HG02642 (cell line): ENCODE measurements at regions not wholly inside any gene's neighbourhood (a gene's known extent, or its start where the extent isn't known, plus 50 kb on each side); places are given as distances from the start of the nearest gene placed in this dataset.
"Not testable (repeated sequence)": the region's sequence is repeated elsewhere in the genome, so short reads cannot be mapped to it uniquely, and the experiment has no call there.

ENCODE experiments used
- ATAC-seq: cut with Tn5 transposase; IDR thresholded peaks from one replicate; pipeline ENCODE4 v1.9.1; 2021; ENCODE audit warnings: mild to moderate bottlenecking; ENCODE audit not compliant: unreplicated experiment, poor library complexity

DNA sequence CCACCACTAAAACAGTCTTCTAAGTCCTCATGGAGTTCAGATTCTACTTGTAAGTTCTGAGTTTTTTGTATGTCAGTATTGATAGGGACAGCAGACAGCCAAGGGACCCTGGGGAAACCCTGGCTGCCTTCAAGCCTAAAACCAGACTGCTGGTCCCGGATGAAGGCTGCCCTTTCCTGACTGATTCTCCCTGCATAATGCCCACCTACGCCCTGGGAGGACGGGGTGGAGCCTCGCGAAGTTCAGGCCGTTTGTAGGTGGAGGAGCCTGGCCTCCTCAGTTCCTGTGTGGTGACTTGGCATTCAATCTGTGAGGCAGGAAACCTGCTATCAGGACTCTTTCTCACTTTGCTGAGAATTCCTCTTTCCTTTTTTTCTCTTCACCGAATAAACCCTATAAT is 120.3 kb upstream of the LGSN start:
- ATAC-seq, result no peak

DNA sequence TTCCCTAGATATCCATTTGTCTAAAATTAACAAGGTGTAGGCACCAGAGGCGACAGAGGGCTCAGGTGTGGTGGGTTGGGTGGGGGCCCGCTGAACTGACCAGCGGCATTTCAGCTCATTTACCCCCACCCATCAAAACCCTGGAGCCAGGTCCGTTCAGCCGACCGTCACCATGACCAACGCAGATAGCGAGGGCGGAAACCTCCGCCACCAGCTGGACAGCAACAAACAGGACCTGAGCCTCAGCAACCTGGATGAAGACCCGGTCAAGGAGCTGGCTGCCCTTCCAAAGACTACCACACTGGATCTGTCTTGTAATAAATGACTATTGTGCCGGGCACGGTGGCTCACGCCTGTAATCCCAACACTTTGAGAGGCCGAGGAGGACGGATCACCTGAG is 120.8 kb upstream of the LGSN start:
- ATAC-seq, result no peak

GRCh38 chr6:63441266-63441956 is 121.6 kb upstream of the LGSN start:
- ATAC-seq, result no peak

- no peak for ATAC-seq
Observed at GRCh38 chr6:63442870-63443269, 123.1 kb upstream of the LGSN start.

- ATAC-seq, result no peak
Observed at GRCh38 chr6:63444768-63445167, 125.0 kb upstream of the LGSN start.

GRCh38 chr6:63446405-63446804 is 125.9 kb upstream of the LOC128125822 start:
- ATAC-seq, result no peak

DNA sequence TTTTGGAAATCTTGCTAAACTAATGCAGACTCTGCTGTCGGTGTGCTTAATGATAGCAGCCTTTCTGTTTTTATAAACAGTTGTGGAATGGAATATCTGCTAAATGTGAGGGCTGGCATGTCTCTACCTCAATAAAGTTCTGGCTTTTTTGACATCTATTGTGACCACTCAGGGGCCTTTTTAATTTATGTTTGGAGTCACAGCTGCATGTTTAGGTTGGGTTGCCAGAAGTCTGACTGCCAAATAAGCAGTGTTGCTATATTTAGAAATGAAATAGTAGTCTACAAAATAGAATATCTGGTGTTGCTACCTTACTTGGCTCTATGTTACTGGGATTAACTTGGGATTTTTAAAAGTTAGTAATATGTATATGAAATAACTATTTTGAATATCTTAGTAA is 125.1 kb upstream of the LOC128125822 start:
- no peak for ATAC-seq

DNA sequence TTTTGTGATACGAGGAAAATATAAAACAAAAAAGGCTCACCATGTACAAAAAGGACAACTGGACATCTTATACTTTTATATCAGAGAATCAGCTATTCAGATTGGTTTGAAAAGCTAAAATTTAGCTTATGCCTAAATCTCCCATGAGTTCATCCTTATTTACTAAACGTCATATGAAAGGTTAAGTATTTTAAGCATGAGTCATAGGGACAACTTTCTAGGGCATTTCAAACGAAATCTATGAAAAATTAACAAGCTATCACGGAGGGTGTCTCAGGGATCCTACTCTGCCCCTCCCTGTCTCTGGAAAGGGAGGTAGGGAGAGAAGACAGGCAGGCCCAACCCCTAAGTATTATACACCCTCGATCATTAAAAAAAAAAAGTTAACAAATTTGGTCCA is 124.1 kb upstream of the LOC128125822 start:
- ATAC-seq, result no peak

GRCh38 chr6:63449714-63450113 is 122.6 kb upstream of the LOC128125822 start:
- ATAC-seq, result no peak

DNA sequence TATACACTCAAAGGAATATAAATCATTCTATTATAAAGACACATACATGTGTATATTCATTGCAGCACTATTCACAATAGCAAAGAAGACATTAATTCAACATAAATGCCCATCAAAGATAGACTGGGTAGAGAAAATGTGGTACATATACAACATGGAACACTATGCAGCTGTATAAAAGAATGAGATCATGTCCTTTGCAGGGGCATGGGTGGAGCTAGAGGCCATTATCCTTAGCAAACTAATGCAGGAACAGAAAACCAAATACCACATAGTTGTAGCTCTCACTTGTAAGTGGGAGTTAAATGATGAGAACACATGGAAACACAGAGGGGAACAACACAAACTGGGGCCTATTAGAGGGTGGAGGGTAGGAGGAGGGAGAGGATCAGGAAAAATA is 121.0 kb upstream of the LOC128125822 start:
- ATAC-seq, result no peak

- no peak for ATAC-seq
Observed at GRCh38 chr6:63452125-63452524, 120.2 kb upstream of the LOC128125822 start.

GRCh38 chr6:63456734-63457133 is 115.5 kb upstream of the LOC128125822 start:
- no peak for ATAC-seq

DNA sequence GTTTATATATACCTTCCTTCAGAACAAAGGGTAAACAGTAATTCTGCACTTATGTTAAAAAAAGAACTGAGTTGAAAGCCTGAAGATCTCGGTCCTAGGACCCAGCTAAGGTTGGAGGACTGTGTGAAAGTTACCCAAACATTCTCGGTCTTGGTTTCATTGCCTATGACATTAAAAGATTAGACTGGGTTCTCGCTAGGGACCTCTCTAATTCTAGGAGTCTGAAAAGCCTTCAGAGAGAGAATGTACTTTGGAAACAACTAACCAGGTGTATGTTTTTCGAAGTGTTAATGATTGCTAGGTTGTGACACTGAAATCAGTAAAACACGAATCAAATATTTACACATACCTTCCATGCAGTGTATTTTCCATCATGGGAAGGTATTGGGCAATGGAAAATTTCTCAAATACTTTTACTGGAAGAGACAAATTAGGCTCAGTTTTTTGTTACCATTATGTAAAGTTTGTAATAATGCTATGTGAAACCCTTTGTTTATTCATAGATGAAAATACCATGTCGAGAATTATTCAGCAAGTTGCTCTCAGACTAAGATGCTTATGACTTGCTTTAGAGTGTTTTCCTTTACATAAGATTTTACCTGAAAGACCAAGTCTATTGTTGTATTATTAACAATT is 113.7 kb upstream of the LOC128125822 start:
- ATAC-seq, result peak; percentile 85

DNA sequence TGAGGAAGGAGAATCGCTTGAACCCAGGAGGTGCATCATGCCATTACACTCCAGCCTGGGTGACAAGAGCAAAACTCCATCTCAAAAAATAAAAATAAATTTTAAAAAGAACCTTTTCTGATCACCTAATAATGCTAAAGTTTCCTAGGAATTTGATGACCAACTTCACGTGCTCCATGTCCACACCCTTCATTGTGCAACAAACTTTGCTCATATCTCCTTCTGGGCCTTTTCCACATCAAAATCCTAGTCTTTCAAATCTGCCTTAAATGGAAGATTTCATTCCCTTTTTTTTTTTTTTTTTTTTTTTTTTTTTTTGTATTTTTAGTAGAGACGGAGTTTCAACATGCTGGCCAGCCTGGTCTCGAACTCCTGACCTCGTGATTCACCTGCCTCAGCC is 112.5 kb upstream of the LOC128125822 start:
- no peak for ATAC-seq

DNA sequence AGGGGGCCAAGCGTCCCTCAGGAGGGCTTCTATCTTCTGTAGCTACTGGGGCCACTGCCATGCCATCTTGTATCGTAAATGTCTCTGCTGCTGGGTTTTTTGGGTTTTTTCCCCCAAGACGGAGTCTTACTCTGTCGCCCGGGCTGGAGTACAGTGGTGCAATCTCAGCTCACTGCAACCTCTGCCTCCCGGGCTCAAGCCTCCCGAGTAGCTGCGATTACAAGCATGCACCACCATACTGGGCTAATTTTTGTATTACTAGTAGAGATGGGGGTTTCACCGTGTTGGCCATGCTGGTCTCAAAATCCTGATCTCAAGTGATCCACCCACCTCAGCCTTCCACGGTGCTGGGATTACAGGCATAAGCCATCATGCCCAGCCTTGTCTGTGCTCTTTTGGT is 111.3 kb upstream of the LOC128125822 start:
- ATAC-seq, result no peak

DNA sequence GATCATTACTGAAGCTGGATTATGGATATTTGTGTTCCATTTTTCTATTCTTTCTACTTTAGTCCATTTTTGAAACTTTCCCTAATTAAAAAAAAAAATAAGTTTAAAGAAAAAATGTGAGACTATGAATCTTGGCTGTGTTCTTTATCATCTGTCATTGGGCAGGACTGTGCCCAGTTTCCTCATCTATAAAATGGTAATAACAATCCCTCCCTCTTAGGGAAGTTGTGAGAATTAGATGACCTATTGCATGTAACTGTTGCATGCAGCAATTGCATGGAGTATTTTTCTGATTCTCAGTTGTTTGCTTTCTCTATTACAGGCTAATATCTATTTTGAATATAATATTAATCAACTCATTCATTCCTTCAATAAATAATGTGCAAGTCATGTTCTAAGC is 108.2 kb upstream of the LOC128125822 start:
- ATAC-seq, result no peak

DNA sequence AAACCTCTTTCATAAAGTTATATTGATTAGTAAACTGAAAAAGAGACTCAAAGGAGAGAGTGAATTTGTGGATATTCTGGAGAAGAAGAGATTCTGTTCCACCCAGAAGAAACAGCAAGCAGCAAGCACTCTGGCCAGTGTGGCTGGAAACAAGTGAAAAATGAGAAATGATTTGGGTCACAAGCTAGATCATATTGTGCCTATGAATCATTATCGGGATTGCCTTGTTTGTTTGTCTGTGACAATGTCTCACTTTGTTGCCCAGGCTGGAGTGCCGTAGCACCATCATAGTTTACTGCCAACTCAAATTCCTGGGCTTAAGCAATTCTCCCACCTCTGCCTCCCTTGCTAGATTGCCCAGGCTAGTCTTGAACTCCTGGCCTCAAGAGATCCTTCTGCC is 106.5 kb upstream of the LOC128125822 start:
- ATAC-seq, result no peak

DNA sequence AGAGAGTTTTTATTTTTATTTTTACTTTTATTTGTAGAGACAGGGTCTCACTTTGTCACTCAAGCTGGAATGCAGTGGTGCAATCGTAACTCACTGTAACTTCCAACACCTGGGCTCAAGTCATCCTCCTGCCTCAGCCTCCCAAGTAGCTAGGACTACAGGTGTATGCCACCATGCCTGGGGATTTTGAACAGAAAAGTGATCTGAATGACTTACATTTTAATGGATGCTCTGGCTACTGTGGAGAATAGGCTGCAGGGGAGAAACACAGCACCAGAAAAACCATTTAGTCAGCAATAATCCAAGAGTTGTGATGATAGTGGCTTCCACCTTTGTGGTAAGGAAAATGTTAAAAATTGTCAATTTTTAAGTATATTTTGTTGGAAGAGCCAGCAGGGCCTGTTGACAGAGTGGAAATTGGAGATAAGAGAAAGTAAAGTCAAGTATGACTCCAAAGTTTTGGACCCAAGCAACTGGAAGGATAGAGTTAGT is 106.0 kb upstream of the LOC128125822 start:
- ATAC-seq, result no peak

- ATAC-seq, result no peak
Observed at GRCh38 chr6:63467247-63467954, 104.9 kb upstream of the LOC128125822 start.

- not testable (repeated sequence) for ATAC-seq
Observed at GRCh38 chr6:63471145-63471544, 101.1 kb upstream of the LOC128125822 start.

GRCh38 chr6:63471654-63472053 is 100.6 kb upstream of the LOC128125822 start:
- ATAC-seq, result no peak
